Calu3 (cell line): ENCODE measurements at regions not wholly inside any gene's neighbourhood (a gene's known extent, or its start where the extent isn't known, plus 50 kb on each side); places are given as distances from the start of the nearest gene placed in this dataset.

ENCODE experiments used
- BruUV-seq: library from RNA; stranded (reverse); fragments of 400-500 nt; replicated peaks from 2 replicates; lab custom pipeline; 2021; lab: Mats Ljungman, UMichigan
- CTCF ChIA-PET: fragments of 300-600 bp; sonication (Branson Sonifier 250); formaldehyde crosslinking; loops from one replicate; lab custom pipeline; 2022; ENCODE audit warnings: antibody characterized with exemption; lab: Charles Lee
- DNase-seq: peaks from one replicate; pipeline ENCODE4 v3.0.0; 2022
- H3K27ac Mint-ChIP-seq: one replicate; pipeline ENCODE4 v1.8.0; 2022; ENCODE audit warnings: mixed read lengths; ENCODE audit not compliant: unreplicated experiment
- H3K27me3 Mint-ChIP-seq: one replicate; pipeline ENCODE4 v1.8.0; 2022; ENCODE audit warnings: mixed read lengths; ENCODE audit not compliant: unreplicated experiment
- H3K36me3 Mint-ChIP-seq: one replicate; pipeline ENCODE4 v1.8.0; 2022; ENCODE audit warnings: mild to moderate bottlenecking, moderate library complexity, mixed read lengths; ENCODE audit not compliant: insufficient read depth, unreplicated experiment
- H3K4me1 Mint-ChIP-seq: one replicate; pipeline ENCODE4 v1.8.0; 2022; ENCODE audit warnings: mild to moderate bottlenecking, low read depth, mixed read lengths; ENCODE audit not compliant: unreplicated experiment
- H3K4me3 Mint-ChIP-seq: one replicate; pipeline ENCODE4 v1.8.0; 2022; ENCODE audit warnings: mild to moderate bottlenecking, low read depth, moderate library complexity, mixed read lengths; ENCODE audit not compliant: unreplicated experiment
- H3K9me3 Mint-ChIP-seq: one replicate; pipeline ENCODE4 v1.8.0; 2022; ENCODE audit warnings: low read depth, mixed read lengths; ENCODE audit not compliant: unreplicated experiment
- CTCF ChIP-seq: fragments of 200-600 bp; IDR thresholded peaks from one replicate; pipeline ENCODE4 v1.8.0; 2022; ENCODE audit warnings: antibody characterized with exemption; ENCODE audit not compliant: unreplicated experiment
- intact Hi-C: fragments of 100-400 bp; cut with micrococcal nuclease; formaldehyde crosslinking; loops from one replicate; pipeline ENCODE4 v1.10.0; 2022; ENCODE audit not compliant: unreplicated experiment

DNA sequence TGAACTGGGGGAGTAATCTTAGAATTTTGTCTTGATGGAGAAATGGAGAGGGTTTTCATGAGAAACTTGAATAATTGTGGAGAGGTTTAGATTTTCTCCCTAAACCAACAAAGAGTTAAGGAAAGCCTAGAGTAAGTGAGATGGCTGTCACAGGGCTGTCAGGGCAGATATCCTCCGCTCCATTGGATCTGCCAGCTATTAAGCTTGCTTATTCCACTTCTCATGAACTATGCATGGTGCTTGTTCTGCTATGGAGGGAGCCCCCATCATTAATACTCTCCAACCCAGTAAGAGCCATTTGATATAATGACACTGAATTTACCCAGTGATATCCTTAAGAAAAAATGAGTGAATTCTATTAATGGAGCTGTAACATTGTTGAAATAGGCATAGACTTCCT is 342.8 kb upstream of the MTNR1B start:
- BruUV-seq, result no TSS peak
- Mint-ChIP-seq H3K27me3 (no peaks in the 10 kb centered on the region), H3K4me3 (no peak overlapping the region), H3K4me1 (peaks cover 18% of the 10 kb centered on the region), H3K9me3 (peaks cover 2% of the 10 kb centered on the region), H3K36me3 (no peaks in the 10 kb centered on the region), H3K27ac (no peak overlapping the region)
- TF ChIP-seq CTCF, result no peak
- intact Hi-C loops, result no loop called here
- CTCF ChIA-PET, result no interaction called here
- DNase-seq, result no peak

DNA sequence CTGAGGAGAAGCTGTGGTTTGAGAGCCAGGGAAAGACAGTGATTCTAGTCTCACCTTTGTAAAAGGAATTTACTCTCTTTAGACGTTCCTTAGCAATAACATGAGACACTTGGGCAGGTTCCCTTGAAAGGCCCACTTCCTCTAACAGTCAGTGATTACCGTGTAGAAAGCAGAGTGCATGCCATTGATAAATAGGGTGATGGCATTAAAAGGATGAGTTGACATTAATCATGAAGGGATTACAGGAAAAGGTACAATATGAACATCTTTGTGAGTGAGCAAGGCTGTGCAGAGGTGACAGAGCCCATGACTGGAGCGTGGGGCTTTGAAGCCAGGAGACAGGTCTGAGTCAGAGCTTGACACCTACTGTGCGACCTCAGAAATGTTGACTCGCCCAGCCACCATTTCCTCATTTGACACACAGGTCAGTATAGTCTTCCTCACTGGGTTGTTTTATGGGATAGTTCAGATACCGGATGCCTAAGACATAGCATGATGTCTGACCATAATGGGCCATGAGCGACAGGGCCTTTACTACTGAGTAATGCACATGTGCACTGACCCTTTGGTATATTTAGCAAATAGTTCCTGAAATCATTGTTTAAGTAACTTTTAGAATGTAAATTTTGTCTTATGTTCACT is 341.7 kb upstream of the MTNR1B start:
- TF ChIP-seq CTCF, result no peak
- Mint-ChIP-seq H3K27ac (no peak overlapping the region), H3K27me3 (no peaks in the 10 kb centered on the region), H3K36me3 (no peaks in the 10 kb centered on the region), H3K9me3 (peaks cover 2% of the 10 kb centered on the region), H3K4me1 (peaks cover 18% of the 10 kb centered on the region), H3K4me3 (no peak overlapping the region)
- CTCF ChIA-PET, result interaction anchor here (0.6 kb wide), 1 partner anchor 488 kb away, joined by 3 read pairs; no protein-coding TSS in a partner anchor
- DNase-seq, result peak; percentile 4
- no TSS peak for BruUV-seq
- intact Hi-C loops, result no loop called here

- Mint-ChIP-seq H3K9me3 (peaks cover 2% of the 10 kb centered on the region), H3K27me3 (no peaks in the 10 kb centered on the region), H3K36me3 (no peaks in the 10 kb centered on the region), H3K27ac (no peak overlapping the region), H3K4me3 (no peak overlapping the region), H3K4me1 (peaks cover 18% of the 10 kb centered on the region)
- no peak for DNase-seq
- CTCF ChIA-PET, result interaction anchor here (0.6 to 0.7 kb wide), 3 partner anchors 79 to 573 kb away, joined by 3 to 4 read pairs (median 4); no protein-coding TSS in a partner anchor
- no peak for TF ChIP-seq CTCF
- no TSS peak for BruUV-seq
- intact Hi-C loops, result no loop called here
These were observed 340.8 kb upstream of the MTNR1B start for GRCh38 chr11:92628401-92629292.

- Mint-ChIP-seq H3K36me3 (no peaks in the 10 kb centered on the region), H3K4me1 (peaks cover 11% of the 10 kb centered on the region), H3K9me3 (peaks cover 2% of the 10 kb centered on the region), H3K4me3 (no peak overlapping the region), H3K27ac (no peak overlapping the region), H3K27me3 (no peaks in the 10 kb centered on the region)
- no peak for DNase-seq
- BruUV-seq, result no TSS peak
- no peak for TF ChIP-seq CTCF
- CTCF ChIA-PET, result no interaction called here
- intact Hi-C loops, result no loop called here
These were observed 337.0 kb upstream of the MTNR1B start for GRCh38 chr11:92632495-92632894.
